ENCODE measurements at regions not wholly inside any gene's neighbourhood (a gene's known extent, or its start where the extent isn't known, plus 50 kb on each side); places are given as distances from the start of the nearest gene placed in this dataset.

DNA sequence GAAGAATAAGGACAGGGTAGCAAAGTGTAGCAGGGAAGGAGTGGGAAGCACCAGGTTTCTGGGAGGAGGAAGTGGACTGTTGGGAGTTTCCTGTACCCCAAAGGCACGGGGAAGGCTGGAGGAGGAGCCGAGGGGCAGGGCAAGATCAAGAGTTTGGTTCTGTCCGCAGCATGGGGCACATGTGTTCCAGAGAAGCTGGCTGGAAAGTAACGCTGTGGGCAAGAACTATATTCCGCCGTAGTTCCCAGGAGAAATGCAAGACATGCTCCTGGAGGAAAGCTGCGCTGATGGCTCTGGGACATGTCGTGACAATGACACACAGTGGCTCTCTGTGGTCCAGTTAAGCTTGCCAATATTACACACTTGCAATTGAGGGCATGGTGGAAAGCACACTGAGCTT is 51.7 kb upstream of the KPNA3 start:
- intact Hi-C loops (cut with DNase I; ENCODE audit: low total_unique reads), result no loop called here

More for the DNA sequence above, 51.7 kb upstream of the KPNA3 start:
- WGBS, 2 donors (ENCODE audit: low coverage in 1 of 2), result 69 to 80% methylated on average over 6 to 8 of the region's 8 CpGs
- no peak for DNase-seq
- H3K9me3 ChIP-seq, result no peaks in the 10 kb centered on the region
- H3K36me3 ChIP-seq, result no peaks in the 10 kb centered on the region
- H3K4me3 ChIP-seq, result no peak overlapping the region
- TF ChIP-seq EP300 (IDR thresholded peaks at IDR 0.05; ENCODE audit: low read depth) (no peak), POLR2A (IDR thresholded peaks at IDR 0.05) (no peak), POLR2AphosphoS5 (IDR thresholded peaks at IDR 0.05) (no peak), CTCF (IDR thresholded peaks at IDR 0.05) (no peak)
- H3K4me1 ChIP-seq, result no peaks in the 10 kb centered on the region
- in situ Hi-C loops (cut with MboI; ENCODE audit: low pct_ligation_motif_present in 1 of 4, low pct_unique_long_range_greater_than_20kb in 1 of 4, low sequenced_read_pairs in 3 of 4), result loop anchor here in 3 of 4 donors (10.0 to 25.0 kb wide), 3 partner anchors 169 to 189 kb away; no protein-coding TSS in a partner anchor
- H3K27ac ChIP-seq, result no peak overlapping the region
- no peaks in the 10 kb centered on the region for H3K27me3 ChIP-seq

All from transverse colon (tissue), 4 donors.